OCI-M1 (cell line): ENCODE measurements at regions not wholly inside any gene's neighbourhood (a gene's known extent, or its start where the extent isn't known, plus 50 kb on each side); places are given as distances from the start of the nearest gene placed in this dataset.

Experiments
- DNase-seq: peaks from one replicate; lab custom pipeline; 2025; lab: John Stamatoyannopoulos, UW

- no peak for DNase-seq
These were observed 259.6 kb upstream of the RRP15 start for GRCh38 chr1:218025454-218025853.

DNA sequence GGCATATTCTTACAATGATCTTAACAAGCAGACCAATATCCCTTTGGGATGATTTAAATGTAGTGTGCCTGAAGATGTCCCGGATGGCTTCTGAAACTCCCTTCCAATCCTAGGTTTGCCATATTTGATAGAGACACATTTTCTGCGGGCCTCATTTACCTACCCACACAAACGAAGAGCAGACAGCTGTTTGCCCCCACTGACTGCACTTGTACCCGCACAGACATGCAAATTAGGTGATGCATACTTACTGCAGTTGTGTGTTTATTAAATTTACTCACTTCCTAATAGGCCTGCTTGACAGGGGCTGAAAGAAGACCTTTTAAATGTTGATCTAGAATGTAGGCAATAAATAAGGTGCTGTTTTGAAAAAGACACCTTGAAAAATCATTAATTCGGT, 257.9 kb upstream of the RRP15 start:
- no peak for DNase-seq

DNA sequence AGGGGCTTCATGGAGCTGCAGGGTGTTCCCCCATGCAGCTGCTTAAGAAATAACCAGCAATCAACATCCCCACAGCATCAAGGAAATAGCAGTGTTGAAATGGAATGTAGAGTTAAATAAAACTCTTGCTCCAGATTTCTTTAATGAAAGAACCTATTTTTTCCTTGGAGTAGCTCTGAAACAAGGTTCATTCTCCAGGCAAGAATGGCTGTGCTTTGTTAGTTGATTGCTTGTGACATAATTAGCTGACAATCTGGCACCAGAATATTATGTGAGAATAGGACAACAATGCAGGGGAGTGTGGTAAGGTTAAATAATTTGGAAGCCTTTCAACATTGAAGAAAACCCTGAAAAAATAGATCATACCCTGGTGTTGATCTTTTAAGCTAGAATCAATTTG, 254.2 kb upstream of the RRP15 start:
- DNase-seq: no peak

GRCh38 chr1:218031901-218032300, 253.2 kb upstream of the RRP15 start:
- DNase-seq: no peak

DNA sequence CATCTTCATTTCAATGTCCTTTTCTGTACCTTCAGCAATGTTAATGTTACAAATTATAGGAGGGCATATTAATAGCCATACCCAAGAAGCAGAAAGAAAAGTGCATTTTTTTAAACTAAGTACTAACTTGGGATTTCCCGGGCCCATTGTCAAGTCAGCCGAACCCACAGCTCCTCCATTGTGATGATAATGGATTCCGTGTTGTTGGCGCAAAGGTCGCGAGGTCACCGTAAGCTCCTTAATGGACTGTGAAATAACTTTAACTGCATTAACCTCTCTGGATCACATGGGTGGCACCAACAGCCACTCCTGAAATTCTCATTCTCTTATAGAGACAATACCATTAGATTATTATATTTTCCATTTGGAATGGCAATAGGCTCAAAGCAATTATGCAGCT, 250.6 kb upstream of the RRP15 start:
- DNase-seq: no peak

- no peak for DNase-seq
These were observed 236.2 kb upstream of the RRP15 start for GRCh38 chr1:218048828-218049420.

- DNase-seq: no peak
These were observed 235.5 kb upstream of the RRP15 start for GRCh38 chr1:218049641-218050040.

DNA sequence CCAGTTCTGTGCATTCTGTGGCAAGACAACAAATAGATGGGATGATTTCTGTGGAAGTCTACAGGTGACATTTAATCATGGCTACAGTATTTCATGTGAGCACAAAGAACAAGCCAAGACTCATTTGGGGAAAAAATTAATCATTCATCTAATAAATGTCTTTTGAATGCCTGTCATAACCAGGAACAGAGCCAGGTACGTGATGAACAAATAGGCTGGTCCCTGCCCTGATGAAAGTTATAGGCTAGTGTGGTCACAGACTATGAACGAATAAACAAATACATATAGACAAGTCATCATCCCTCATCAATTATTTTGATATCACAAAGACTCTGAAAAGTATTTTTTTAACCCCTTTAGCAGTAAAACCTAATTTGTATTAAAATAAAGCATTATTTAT, 226.4 kb upstream of the RRP15 start:
- no peak for DNase-seq

- no peak for DNase-seq
These were observed 220.7 kb upstream of the RRP15 start for GRCh38 chr1:218064426-218064825.

- no peak for DNase-seq
These were observed 218.8 kb upstream of the RRP15 start for GRCh38 chr1:218066332-218066731.

DNA sequence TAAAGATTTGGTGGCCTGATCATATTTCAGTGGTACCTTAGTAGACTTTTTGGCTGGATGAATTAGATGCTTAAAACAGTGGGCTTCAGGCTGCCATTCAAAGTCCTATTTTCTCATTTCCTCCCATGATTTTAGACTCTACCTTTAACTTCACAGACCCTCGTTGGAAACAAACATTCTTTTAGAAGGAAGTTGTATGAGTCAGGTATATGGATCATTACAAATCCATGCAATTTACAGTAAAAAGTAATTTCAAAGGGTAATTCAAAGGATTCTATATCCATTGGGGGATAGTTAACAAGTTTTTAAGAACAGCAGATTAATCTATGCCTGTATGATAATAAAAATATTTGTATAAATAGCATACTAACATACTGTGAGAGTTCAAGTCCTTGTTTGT, 216.9 kb upstream of the RRP15 start:
- DNase-seq: no peak

DNA sequence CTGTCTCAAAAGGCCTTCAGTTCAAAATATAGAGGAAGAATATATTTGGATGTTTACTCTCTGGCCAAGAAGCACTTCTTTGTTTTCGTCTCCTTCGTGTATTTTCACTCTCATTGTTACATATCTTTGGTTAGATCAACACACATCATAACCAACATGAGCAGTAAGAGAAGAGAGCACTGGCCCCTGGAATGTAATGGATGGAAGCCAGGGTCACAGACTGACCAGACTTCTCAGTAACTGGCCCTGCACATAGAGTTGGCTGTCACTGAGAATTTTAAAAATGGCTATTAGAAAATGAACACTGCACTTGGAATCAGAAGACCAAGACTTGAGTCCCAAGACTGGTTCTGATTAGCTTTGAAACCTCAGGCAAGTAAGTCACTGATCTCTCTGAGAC, 215.9 kb upstream of the RRP15 start:
- no peak for DNase-seq

- DNase-seq: no peak
These were observed 212.0 kb upstream of the RRP15 start for GRCh38 chr1:218073062-218073461.

GRCh38 chr1:218078916-218079315, 206.2 kb upstream of the RRP15 start:
- DNase-seq: no peak

DNA sequence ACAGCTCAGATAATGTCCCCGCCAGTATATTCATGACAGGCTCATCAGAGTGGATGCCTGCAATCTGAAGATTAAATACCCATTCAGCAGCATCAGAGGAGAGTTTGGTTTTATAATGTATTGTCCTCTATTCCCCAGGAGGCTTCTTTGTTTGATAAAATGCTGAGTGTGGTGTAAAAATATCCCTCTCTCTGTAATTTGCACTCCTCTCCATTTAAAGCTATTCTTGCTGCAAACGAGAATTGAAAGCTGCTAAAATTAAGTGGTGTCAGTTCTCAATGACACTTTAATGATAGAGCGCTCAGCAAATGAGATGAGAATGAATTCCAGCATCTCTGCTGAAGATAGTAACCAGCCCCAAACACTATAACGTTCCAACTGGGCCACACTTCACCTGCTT, 205.7 kb upstream of the RRP15 start:
- DNase-seq: no peak

DNA sequence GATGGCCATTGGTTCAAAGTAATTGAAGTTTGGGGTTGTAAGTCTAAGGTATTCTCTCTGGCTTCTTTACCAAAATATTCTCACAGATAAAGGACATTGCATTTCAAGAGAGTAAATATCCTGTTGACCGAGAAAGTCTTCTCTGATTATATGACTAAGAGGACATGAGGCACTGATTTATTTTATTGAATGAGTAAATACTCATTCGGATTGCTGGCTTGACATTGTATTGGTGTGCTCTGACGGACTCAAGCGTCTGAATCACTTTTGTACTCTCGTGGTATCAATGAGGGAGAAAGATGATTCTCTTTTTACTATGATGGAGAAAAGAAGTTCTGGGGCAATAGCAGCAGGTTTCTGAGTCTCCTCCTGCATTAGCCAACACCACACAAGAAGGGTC, 205.3 kb upstream of the RRP15 start:
- no peak for DNase-seq

GRCh38 chr1:218080863-218081262, 204.2 kb upstream of the RRP15 start:
- DNase-seq: no peak

DNA sequence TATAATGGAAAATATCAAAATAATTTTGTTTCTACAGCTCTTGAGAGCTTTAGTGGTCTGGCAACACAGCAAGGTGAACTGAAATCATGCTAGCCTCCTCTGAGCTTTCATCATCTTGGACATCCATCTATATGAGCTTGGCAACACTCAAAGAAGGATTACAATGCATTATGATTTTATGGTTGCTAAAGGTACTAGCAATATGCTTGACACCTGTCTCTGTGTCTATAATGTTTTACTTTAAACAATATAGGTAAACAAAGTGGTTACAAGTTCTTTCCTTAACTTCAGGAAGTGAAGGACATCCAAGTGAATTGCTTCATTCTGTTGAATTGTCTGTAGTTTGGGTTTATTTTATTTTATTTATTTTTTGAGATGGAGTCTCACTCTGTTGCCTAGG, 203.7 kb upstream of the RRP15 start:
- DNase-seq: no peak

GRCh38 chr1:218090459-218090858, 194.6 kb upstream of the RRP15 start:
- no peak for DNase-seq

GRCh38 chr1:218101409-218101808, 183.7 kb upstream of the RRP15 start:
- DNase-seq: no peak

DNA sequence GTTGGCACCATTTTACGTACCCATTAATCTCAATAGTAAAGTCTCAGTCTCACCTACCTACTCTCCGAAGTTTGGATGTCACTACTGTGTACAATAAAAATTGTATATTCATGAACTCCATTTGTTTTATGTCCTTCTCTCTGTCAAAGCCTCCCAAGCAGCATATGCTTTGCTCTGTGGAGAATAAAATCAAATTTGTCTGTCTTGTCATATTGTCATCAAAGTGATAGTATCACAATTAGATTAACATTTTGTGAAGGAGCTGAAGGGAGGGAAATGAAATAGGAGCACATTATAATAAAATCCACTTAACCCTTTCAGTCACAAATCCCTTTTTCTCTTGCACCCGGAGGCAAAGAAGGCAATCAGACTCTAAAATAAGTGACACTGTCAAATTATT, 177.1 kb upstream of the RRP15 start:
- no peak for DNase-seq

- DNase-seq: no peak
These were observed 172.2 kb upstream of the RRP15 start for GRCh38 chr1:218112862-218113261.

DNA sequence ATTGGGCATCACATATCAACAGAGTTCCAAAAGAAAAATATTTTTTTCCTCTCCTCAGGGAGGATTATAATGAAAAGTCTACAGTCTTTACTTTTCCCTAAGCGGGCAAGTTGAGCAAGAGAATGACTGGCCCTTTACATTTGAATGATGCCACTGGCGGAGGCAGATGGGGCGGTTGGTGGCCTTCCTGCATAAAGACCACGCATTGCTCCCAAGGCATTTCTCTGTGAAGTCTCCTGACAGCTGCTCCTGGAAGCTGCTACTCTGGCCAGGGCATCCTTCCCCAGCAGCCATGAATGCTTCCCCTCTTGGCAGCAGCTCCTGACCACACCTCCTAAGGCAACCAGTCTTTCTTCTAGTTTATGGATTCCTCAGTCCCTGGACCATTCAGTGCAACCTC, 161.1 kb upstream of the RRP15 start:
- no peak for DNase-seq

DNA sequence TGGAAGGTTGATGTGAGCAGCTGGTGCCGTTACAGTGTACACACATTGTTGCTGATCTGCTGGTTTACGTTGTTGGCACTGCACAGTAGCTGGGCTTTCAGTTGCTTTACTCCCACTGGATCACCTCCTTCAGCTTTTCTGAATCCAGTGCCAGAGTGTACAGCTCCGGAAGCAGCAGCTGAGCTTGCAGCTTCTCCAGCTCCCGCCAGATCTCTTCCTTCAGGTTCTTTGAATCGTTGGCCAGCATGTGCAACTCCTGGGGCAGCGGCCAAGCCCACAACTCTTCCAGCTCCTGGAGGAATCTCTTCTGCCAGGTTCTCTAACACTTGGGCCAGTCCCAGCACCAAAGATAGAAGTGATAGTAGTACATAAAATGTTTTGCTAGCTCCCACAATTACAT, 149.7 kb upstream of the RRP15 start:
- DNase-seq: no peak

- DNase-seq: no peak
These were observed 145.3 kb upstream of the RRP15 start for GRCh38 chr1:218139761-218140160.
